Tibial nerve (tissue), 3 donors: ENCODE measurements at regions not wholly inside any gene's neighbourhood (a gene's known extent, or its start where the extent isn't known, plus 50 kb on each side); places are given as distances from the start of the nearest gene placed in this dataset.
"Not testable (repeated sequence)": the region's sequence is repeated elsewhere in the genome, so short reads cannot be mapped to it uniquely, and the experiment has no call there.

Source experiments
- CTCF ChIP-seq, 5 experiments: fragments of 200-600 bp in 3 of 5; fragments of 450-650 bp in 2 of 5; sonication (generic) in 3 of 5; IDR thresholded peaks; one replicate each; pipeline ENCODE4 v1.5.1; 2016 to 2019; ENCODE audit warnings: antibody characterized with exemption in 5 of 5, mild to moderate bottlenecking in 3 of 5, moderate library complexity in 2 of 5
- POLR2A ChIP-seq, 2 donors: fragments of 450-650 bp; IDR thresholded peaks; one replicate each; pipeline ENCODE4 v1.6.1; 2017; ENCODE audit warnings: antibody characterized with exemption in 2 of 2, mild to moderate bottlenecking in 2 of 2, moderate library complexity in 2 of 2

- not testable (repeated sequence) for TF ChIP-seq CTCF, POLR2A (IDR thresholded peaks at IDR 0.05)
Observed at GRCh38 chr1:229151412-229151811, 119.5 kb upstream of the RAB4A start.
